ENCODE measurements at regions not wholly inside any gene's neighbourhood (a gene's known extent, or its start where the extent isn't known, plus 50 kb on each side); places are given as distances from the start of the nearest gene placed in this dataset.

GRCh38 chr3:70737666-70738290, 425.3 kb upstream of the MDFIC2 start:
- no peak for TF ChIP-seq GLIS3 (CRISPR knock-in tag; IDR thresholded peaks at IDR 0.05)
- TF ChIP-seq PPARA (CRISPR knock-in tag; IDR thresholded peaks at IDR 0.05; ENCODE audit: borderline replicate concordance): no peak
- TF ChIP-seq ZNF8 (CRISPR knock-in tag; IDR thresholded peaks at IDR 0.05): no peak
- TF ChIP-seq OSR1 (CRISPR knock-in tag; IDR thresholded peaks at IDR 0.05): no peak
- no peak for TF ChIP-seq TOX (CRISPR knock-in tag; IDR thresholded peaks at IDR 0.05; ENCODE audit: borderline replicate concordance)
